ENCODE measurements at regions not wholly inside any gene's neighbourhood (a gene's known extent, or its start where the extent isn't known, plus 50 kb on each side); places are given as distances from the start of the nearest gene placed in this dataset.

GRCh38 chr1:34612091-34612827, 142.6 kb upstream of the GJB5 start:
- Histone ChIP-seq H4K20me1 (ENCODE audit: control insufficient read depth, extremely low read depth, insufficient read depth, low read length) (no peaks in the 10 kb centered on the region), H3K79me2 (ENCODE audit: control insufficient read depth, insufficient read depth, low read length) (no peaks in the 10 kb centered on the region), H3K4me2 (ENCODE audit: extremely low read depth, insufficient read depth, low read length) (no peak overlapping the region), H3K36me3 (ENCODE audit: control insufficient read depth, insufficient read depth, low read length) (no peaks in the 10 kb centered on the region), H3K4me1 (ENCODE audit: control insufficient read depth, extremely low read depth, insufficient read depth, low read length) (no peaks in the 10 kb centered on the region), H2AFZ (ENCODE audit: low read length) (no peak overlapping the region), H3K27me3 (ENCODE audit: control insufficient read depth, insufficient read depth, low read length) (no peaks in the 10 kb centered on the region), H3K4me3 (replicated peaks in 1 of 4; ENCODE audit: control extremely low read depth in 1 of 4, insufficient read depth in 1 of 4, low read depth in 3 of 4, low read length in 4 of 4) (no peak overlapping the region), H3K27ac (ENCODE audit: insufficient read depth, low read length) (no peak overlapping the region), H3K9me3 (ENCODE audit: control insufficient read depth, insufficient read depth, low read depth, low read length) (no peaks in the 10 kb centered on the region), H3K9ac (ENCODE audit: insufficient read depth, low read length) (no peak overlapping the region)
- no peak for DNase-seq (ENCODE audit: low read depth in 2 of 2)
- TF ChIP-seq EZH2 (IDR thresholded peaks at IDR 0.05; ENCODE audit: low read length, missing control alignments) (no peak), CTCF (conservative IDR thresholded peaks at IDR 0.05 in 1 of 2, IDR thresholded peaks at IDR 0.05 in 1 of 2; ENCODE audit: low read depth in 1 of 2, low read length in 2 of 2) (no peak)

- TF ChIP-seq CTCF (conservative IDR thresholded peaks at IDR 0.05 in 1 of 2, IDR thresholded peaks at IDR 0.05 in 1 of 2; ENCODE audit: low read depth in 1 of 2, low read length in 2 of 2) (no peak), EZH2 (IDR thresholded peaks at IDR 0.05; ENCODE audit: low read length, missing control alignments) (no peak)
- Histone ChIP-seq H3K79me2 (ENCODE audit: control insufficient read depth, insufficient read depth, low read length) (no peaks in the 10 kb centered on the region), H3K4me3 (replicated peaks in 1 of 4; ENCODE audit: control extremely low read depth in 1 of 4, insufficient read depth in 1 of 4, low read depth in 3 of 4, low read length in 4 of 4) (no peak overlapping the region), H3K4me2 (ENCODE audit: extremely low read depth, insufficient read depth, low read length) (no peak overlapping the region), H3K9ac (ENCODE audit: insufficient read depth, low read length) (no peak overlapping the region), H3K9me3 (ENCODE audit: control insufficient read depth, insufficient read depth, low read depth, low read length) (no peaks in the 10 kb centered on the region), H3K4me1 (ENCODE audit: control insufficient read depth, extremely low read depth, insufficient read depth, low read length) (no peaks in the 10 kb centered on the region), H3K36me3 (ENCODE audit: control insufficient read depth, insufficient read depth, low read length) (no peaks in the 10 kb centered on the region), H3K27me3 (ENCODE audit: control insufficient read depth, insufficient read depth, low read length) (no peaks in the 10 kb centered on the region), H4K20me1 (ENCODE audit: control insufficient read depth, extremely low read depth, insufficient read depth, low read length) (no peaks in the 10 kb centered on the region), H3K27ac (ENCODE audit: insufficient read depth, low read length) (no peak overlapping the region), H2AFZ (ENCODE audit: low read length) (no peak overlapping the region)
- DNase-seq (ENCODE audit: low read depth in 2 of 2) = no peak
These were observed 137.3 kb upstream of the GJB5 start for GRCh38 chr1:34617321-34618118.

- H4K20me1 ChIP-seq (ENCODE audit: control insufficient read depth, extremely low read depth, insufficient read depth, low read length) = no peaks in the 10 kb centered on the region
- no peak overlapping the region for H3K27ac ChIP-seq (ENCODE audit: insufficient read depth, low read length)
- H3K4me2 ChIP-seq (ENCODE audit: extremely low read depth, insufficient read depth, low read length) = no peak overlapping the region
- no peak overlapping the region for H2AFZ ChIP-seq (ENCODE audit: low read length)
- H3K36me3 ChIP-seq (ENCODE audit: control insufficient read depth, insufficient read depth, low read length) = no peaks in the 10 kb centered on the region
- no peak overlapping the region for H3K9ac ChIP-seq (ENCODE audit: insufficient read depth, low read length)
- no peaks in the 10 kb centered on the region for H3K27me3 ChIP-seq (ENCODE audit: control insufficient read depth, insufficient read depth, low read length)
- TF ChIP-seq EZH2 (IDR thresholded peaks at IDR 0.05; ENCODE audit: low read length, missing control alignments) (no peak), CTCF (conservative IDR thresholded peaks at IDR 0.05 in 1 of 2, IDR thresholded peaks at IDR 0.05 in 1 of 2; ENCODE audit: low read depth in 1 of 2, low read length in 2 of 2) (no peak)
- no peak for DNase-seq (ENCODE audit: low read depth in 2 of 2)
- H3K4me1 ChIP-seq (ENCODE audit: control insufficient read depth, extremely low read depth, insufficient read depth, low read length) = no peaks in the 10 kb centered on the region
- H3K4me3 ChIP-seq (replicated peaks in 1 of 4; ENCODE audit: control extremely low read depth in 1 of 4, insufficient read depth in 1 of 4, low read depth in 3 of 4, low read length in 4 of 4) = no peak overlapping the region
- H3K9me3 ChIP-seq (ENCODE audit: control insufficient read depth, insufficient read depth, low read depth, low read length) = no peaks in the 10 kb centered on the region
- H3K79me2 ChIP-seq (ENCODE audit: control insufficient read depth, insufficient read depth, low read length) = no peaks in the 10 kb centered on the region
These were observed 136.5 kb upstream of the GJB5 start for GRCh38 chr1:34618381-34618780.
